ENCODE measurements at regions not wholly inside any gene's neighbourhood (a gene's known extent, or its start where the extent isn't known, plus 50 kb on each side); places are given as distances from the start of the nearest gene placed in this dataset.

- TF ChIP-seq CTCF (IDR thresholded peaks at IDR 0.05; ENCODE audit: low read depth, low read length) (no peak), EZH2phosphoT487 (IDR thresholded peaks at IDR 0.05; ENCODE audit: low read depth) (no peak)
These were observed 67.0 kb downstream of the PITPNM2 start for GRCh38 chr12:123083661-123084571.

Data from OCI-LY3 (cell line).